D721Med (cell line): ENCODE measurements at regions not wholly inside any gene's neighbourhood (a gene's known extent, or its start where the extent isn't known, plus 50 kb on each side); places are given as distances from the start of the nearest gene placed in this dataset.
"Not testable (repeated sequence)": the region's sequence is repeated elsewhere in the genome, so short reads cannot be mapped to it uniquely, and the experiment has no call there.

Experiments used
- DNase-seq: peaks from one replicate; pipeline ENCODE4 v3.0.0; 2011; ENCODE audit warnings: low spot score; ENCODE audit not compliant: insufficient read length
- FAIRE-seq: peaks from 2 replicates; lab custom pipeline; 2011; peaks lifted over from hg19 to GRCh38; lab: Jason Lieb, UNC
- TF ChIP-seq, protein P1 (sequence below): IDR thresholded peaks from 2 replicates; pipeline ENCODE4 v1.5.1; 2012; ENCODE audit warnings: mild to moderate bottlenecking, control low read depth; ENCODE audit not compliant: insufficient read depth; ENCODE audit errors: missing control alignments

DNA sequence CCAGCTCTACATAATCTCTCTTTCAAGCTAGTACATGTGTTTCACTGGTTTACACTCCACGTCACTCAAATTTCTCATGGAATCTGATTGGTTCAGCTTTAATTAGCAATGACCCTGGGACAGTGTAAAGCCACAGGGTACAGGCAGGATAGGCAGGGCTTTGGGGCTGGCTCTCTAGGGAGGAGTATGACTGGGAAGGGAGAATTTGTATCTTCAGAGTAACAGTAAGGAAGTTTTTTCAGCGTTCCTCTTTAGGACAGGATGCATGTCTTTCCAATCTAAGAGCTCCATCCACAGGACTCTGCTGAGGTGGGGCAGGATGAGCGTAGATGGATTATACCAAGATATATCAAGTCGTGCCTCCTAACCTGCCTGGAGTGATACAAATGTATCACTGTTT, 112.0 kb upstream of the CLEC14A start:
- FAIRE-seq, result no peak

DNA sequence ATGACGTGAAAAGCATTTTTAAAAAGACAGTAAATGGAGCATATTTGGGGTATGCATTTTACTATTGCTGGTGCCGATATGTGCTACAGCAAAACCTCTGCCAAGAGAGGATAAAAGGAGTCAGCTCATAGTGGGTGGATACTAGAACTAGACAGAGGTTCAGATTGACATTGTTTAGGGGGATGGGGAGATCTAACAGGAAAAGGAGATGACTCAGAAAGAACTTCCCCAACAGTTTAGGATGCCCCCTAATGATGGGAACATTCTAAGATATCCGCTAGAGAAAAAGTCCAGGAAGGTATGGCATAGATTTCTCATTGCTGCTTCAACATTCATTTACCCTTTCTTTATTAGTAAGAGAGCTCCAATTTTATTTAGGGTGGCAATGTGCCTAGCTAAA, 110.5 kb upstream of the CLEC14A start:
- TF ChIP-seq, protein P1, sequence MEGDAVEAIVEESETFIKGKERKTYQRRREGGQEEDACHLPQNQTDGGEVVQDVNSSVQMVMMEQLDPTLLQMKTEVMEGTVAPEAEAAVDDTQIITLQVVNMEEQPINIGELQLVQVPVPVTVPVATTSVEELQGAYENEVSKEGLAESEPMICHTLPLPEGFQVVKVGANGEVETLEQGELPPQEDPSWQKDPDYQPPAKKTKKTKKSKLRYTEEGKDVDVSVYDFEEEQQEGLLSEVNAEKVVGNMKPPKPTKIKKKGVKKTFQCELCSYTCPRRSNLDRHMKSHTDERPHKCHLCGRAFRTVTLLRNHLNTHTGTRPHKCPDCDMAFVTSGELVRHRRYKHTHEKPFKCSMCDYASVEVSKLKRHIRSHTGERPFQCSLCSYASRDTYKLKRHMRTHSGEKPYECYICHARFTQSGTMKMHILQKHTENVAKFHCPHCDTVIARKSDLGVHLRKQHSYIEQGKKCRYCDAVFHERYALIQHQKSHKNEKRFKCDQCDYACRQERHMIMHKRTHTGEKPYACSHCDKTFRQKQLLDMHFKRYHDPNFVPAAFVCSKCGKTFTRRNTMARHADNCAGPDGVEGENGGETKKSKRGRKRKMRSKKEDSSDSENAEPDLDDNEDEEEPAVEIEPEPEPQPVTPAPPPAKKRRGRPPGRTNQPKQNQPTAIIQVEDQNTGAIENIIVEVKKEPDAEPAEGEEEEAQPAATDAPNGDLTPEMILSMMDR, result no peak
- no peak for FAIRE-seq
- DNase-seq, result no peak

More for the DNA sequence above, 112.0 kb upstream of the CLEC14A start:
- TF ChIP-seq, protein P1, result no peak
- DNase-seq, result no peak

DNA sequence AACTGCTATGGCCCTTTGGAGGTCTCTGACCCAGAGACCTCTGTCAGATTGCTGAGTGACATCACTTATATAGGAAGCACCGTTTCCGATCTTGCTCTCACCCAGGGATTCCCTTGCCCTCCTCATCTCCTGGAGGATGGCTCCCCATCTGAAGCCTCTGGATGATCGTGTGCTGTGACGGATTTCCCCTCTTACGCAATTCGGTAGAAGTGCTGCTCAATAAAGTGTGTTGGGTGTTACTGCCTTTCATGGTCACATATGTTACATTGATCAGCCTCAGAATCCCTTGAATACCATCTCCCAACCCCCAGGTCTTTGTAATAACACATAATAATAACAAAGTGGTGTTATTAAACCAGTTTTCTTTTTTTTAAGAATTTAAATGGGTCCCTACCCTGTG, 107.3 kb upstream of the CLEC14A start:
- TF ChIP-seq, protein P1, result no peak
- no peak for DNase-seq
- no peak for FAIRE-seq

DNA sequence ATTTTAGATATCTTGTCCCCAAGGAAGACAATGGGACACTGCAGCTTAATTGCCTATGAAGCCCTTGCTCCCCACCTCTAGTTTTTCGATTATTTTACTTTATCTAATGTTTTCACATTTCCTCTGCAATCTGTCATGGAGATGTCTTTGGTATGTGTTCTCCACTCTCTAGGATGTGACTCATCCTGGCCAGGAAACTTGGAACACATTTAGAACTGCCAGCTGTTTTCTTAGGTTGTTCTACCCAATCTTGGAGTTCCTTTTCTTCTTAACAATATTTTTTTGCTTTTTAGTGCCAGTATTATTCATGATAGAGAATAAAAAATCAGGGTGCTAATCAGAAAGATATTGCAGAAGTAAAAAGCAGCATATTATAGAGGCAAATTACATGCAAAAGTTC, 101.7 kb upstream of the CLEC14A start:
- no peak for DNase-seq
- FAIRE-seq, result no peak
- TF ChIP-seq, protein P1, result no peak

DNA sequence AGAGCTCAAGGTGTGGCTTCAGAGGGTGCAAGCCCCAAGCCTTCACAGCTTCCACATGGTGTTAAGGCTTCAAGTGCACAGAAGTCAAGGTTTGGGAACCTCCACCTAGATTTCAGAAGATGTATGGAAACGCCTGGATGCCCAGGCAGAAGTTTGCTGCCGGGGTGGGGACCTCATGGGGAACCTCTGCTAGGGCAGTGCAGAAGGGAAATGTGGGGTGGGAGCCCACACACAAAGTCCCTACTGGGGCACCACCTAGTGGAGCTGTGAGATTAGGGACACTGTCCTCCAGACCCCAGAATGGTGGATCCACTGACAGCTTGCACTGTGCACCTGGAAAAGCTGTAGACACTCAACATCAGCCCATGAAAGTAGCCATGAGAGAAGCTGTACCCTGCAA, 99.6 kb upstream of the CLEC14A start:
- FAIRE-seq, DNase-seq: not testable (repeated sequence)

DNA sequence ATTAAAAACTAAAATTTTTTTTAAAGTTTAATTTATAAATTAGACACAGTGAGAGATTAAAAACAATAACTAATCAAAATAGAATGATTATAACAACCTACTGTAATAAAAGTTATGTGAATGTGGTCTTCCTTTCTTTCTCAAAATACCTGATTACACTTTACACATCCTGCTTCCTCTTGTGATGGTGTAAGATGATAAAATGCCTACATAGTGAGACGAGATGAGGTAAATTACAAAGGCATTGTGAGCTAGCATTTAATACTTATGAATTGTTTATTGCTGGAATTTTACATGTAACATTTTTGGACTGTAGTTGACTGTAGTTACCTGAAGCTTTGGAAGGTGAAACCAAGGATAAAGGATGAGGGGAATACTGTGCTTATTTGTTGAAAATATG, 94.2 kb upstream of the CLEC14A start:
- FAIRE-seq, result no peak
- DNase-seq, result no peak
- TF ChIP-seq, protein P1, result no peak

DNA sequence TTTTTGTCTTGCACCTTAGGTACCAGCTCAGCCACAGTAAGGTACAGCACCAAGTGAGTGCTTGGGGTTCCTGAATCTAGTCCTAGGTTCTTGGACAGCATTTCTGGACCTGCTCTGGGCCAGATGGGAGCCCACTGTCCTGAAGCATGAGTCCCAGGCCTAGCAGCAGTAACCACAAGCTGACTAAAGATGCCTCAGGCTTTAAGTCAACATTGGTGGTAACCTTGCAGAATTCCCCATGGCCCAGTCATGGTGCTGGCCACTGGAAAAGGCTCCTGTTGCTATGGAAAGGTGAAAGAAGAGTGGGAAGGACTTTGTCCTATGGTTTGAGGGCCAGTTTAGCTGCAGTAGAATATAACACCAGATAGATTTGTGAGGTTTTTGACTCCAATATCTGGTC, 86.9 kb upstream of the CLEC14A start:
- TF ChIP-seq, protein P1, result no peak
- DNase-seq (no peak), FAIRE-seq (no peak)

DNA sequence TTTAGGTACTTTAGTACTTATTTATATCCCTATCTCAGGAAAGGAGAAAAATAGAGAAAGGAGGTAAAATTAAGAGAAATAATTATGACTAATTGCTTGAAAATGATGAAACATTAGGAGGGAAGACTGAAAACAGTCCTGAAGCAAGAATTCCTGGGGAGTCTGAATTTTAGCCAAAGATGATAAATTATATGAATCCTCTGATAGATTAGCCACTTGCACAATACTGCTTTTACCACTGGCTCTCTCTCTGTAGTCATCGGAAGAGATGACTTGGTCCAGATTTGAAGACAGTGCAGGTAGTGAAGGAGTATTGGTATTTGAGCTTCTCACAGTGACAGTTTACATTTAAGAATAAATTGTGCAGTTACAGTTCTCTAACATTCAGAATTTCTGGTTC, 83.8 kb upstream of the CLEC14A start:
- FAIRE-seq, result no peak
- DNase-seq, result no peak
- TF ChIP-seq, protein P1, result no peak
